Liver (tissue), 3 donors: ENCODE measurements at regions not wholly inside any gene's neighbourhood (a gene's known extent, or its start where the extent isn't known, plus 50 kb on each side); places are given as distances from the start of the nearest gene placed in this dataset.

ENCODE experiments used
- CTCF ChIP-seq: fragments of 150-350 bp; IDR thresholded peaks from 2 replicates; pipeline ENCODE4 v1.5.1; 2017; ENCODE audit warnings: improper control_type of control experiment, low read depth, low read length; ENCODE audit not compliant: missing input control
- MAX ChIP-seq: IDR thresholded peaks from 2 replicates; pipeline ENCODE4 v1.6.1; 2016; ENCODE audit warnings: antibody characterized with exemption
- RXRA ChIP-seq, 2 donors: IDR thresholded peaks; 2 replicates each; pipeline ENCODE4 v1.6.1; 2017 to 2018; ENCODE audit warnings: antibody characterized with exemption in 2 of 2, mild to moderate bottlenecking in 1 of 2
- donor health status: healthy.
- donor health status: healthy.

GRCh38 chr10:57849691-57850357 is 417.9 kb downstream of the IPMK start:
- TF ChIP-seq CTCF (peak; percentile 64), RXRA (IDR thresholded peaks at IDR 0.05) (no peak), MAX (no peak)
